NCI-H748 treated with DMSO at 0.1 percent for 48 hours (cell line): ENCODE measurements at regions not wholly inside any gene's neighbourhood (a gene's known extent, or its start where the extent isn't known, plus 50 kb on each side); places are given as distances from the start of the nearest gene placed in this dataset.

Source experiments
- DNase-seq: peaks from one replicate; lab custom pipeline; 2025; lab: John Stamatoyannopoulos, UW

DNA sequence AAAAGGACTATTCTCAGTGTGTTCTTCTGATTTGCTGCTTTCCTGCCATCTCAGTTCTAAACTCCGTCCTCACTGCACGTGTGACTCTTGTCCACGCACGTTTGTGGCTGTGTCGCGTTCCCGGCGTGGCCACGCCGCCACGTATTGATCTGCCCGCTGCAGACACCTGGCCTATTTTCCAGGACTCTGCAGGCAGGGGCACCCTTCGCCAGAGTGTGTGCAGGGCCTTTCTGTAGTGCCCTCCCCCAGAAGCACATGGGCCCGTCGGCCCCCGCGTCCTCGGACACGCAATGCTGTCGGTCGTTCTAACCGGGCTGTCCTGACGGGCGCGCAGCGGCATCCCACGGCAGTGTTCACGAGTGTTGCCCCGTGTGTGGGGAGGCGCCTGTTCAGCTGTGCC, 87.6 kb downstream of the YTHDF1 start:
- no peak for DNase-seq

DNA sequence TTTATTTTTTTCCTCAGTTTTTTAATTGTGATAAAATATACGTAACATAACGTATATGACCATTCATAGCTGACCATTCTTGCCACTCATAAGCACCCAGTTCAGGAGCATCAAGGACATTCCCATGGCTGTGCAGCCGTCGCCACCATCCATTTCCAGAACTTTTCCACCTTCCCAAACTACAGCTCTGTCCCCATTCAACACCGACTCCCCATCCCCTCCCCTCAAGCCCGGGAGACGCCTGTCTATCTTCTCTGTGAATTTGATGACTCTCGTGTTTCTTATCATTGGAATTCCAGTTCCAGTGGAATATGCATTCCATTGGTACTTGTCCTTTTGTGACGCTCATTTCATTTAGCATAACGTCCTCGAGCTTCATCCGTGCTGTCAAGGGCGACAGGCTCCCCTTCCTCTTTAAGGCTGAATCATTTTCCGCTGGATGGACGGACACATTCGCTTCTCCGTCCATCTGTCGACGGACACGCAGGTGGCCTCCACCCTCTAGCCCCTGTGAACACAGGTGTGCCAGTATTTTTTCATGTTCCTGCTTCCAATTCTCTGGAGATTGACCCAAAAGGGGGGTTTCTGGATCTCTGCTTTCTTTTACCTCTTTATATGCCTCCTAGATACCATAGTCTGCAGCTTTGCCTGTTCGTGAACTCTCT, 88.1 kb downstream of the YTHDF1 start:
- DNase-seq, result no peak

DNA sequence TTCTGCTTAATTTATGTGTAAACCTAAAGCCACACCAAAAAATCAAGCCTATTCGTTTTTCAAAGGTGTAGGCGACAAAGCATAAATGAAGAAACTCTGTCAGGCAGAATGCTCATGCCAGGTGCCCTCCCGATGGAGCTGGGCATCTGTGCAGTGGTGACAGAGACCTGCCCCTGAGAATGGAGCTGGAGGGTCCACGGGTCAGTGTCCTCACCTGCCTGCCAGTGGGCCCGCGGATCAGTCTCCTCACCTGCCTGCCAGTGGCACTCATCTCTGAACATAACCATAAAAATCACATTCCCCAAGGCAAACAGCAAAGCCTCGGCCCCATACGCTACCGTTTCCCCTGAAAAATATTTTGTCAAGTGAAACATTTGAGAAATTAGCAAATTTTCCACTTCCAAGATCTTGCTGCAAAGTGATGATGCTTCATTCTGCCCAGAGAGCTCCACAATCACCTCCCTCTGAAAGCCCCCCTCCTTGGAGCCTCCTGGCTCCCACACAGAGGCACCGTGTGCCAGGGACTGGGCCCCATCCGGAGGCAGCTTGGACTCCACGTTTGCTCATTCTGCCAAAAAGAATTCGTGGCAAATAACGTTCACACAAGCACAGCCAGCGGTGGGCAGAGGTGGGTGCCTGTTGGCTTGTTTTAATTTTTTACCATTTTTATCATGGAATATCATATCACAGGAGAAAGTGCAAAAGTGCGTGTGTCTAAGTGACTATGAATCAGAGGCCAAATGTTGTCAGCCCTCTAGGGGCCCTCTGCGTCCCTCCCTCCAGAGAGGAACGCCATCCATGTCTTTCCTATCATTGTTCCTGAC, 88.8 kb downstream of the YTHDF1 start:
- DNase-seq, result no peak

DNA sequence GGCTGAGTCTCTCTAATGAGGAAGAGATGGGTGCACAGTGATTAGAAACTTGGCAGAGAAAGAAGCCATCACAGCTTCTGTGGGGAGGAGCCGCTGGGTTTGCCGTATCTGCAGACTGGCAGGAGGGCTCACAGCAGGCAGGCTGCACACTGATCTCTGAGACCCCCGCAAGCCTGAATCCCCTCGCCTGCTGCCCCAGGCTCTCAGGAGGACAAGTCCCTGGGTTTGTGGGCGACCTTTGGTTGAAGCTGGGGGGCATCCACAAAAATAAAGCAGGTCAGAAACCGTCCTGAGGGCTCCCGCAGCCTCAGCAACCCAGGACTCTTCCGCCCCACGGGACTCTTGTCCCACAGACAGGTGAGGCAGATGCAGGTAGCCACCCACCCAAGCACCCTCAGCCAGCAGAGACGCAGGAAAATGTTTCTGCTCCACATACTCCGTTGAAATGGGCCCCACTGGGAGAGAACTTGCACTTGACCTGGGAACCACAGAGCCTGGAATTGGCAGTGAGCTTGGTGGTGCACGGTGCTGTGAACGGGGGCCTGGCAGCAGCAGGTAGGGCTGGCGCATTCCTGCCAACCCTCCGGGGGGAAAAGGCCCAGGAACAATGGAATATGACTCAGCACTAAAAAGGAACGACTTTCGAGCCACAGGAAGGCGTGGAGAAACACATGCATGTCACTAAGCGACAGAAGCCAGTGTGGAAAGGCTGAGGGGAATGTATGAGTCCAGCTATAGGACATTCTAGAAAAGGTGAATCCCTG, 89.9 kb downstream of the YTHDF1 start:
- no peak for DNase-seq

DNA sequence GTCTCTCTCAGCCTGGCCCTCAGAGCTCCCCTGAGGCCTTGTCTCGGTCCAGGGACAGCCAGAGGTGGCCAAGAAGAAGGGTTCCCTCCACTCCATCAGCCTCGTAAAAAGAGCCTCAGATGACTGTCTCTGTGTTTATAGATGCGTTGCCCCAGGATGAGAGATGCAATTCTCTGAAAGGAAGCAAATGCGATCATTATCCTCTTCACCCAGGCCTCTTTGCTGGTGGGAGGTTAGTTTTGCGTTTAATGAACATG, 90.4 kb downstream of the YTHDF1 start:
- DNase-seq, result no peak

DNA sequence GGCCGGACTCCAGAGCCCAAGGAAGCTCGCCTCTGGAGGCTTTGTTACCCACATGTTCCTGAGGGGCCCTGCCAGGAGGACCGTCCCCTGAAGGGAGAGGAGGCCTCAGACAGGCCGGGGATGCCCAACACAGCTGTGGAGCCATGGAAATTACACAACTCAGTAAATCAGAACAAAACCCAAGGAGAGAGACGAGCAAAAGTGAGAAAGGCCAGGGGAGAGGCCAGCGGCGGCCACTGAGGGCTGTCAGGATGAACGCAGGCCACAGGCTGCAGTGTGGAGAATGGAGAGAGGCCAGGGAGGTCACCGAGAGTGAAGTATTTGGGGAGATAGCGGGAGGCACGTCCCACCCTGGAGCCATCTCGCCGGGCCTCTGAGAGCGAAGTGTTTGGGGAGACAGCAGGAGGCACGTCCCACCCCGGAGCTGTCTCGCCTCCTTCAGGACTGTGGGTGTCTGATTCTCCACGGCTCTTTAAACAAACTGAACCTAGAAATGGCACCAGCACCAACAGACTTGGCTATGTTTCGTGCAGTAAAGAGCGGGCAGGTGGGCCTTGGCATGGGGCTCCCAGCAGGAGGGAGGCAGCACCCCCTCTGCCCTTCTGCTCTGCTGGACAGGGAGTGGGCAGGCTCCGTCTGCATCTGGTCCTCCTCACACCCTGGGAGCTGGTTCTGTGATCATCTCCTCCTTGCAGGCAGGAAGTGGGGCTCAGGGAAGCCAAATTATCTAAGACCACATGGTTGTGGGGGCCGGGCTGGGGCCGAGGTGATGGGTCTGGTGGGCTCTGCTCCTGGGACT, 91.0 kb downstream of the YTHDF1 start:
- DNase-seq, result no peak

DNA sequence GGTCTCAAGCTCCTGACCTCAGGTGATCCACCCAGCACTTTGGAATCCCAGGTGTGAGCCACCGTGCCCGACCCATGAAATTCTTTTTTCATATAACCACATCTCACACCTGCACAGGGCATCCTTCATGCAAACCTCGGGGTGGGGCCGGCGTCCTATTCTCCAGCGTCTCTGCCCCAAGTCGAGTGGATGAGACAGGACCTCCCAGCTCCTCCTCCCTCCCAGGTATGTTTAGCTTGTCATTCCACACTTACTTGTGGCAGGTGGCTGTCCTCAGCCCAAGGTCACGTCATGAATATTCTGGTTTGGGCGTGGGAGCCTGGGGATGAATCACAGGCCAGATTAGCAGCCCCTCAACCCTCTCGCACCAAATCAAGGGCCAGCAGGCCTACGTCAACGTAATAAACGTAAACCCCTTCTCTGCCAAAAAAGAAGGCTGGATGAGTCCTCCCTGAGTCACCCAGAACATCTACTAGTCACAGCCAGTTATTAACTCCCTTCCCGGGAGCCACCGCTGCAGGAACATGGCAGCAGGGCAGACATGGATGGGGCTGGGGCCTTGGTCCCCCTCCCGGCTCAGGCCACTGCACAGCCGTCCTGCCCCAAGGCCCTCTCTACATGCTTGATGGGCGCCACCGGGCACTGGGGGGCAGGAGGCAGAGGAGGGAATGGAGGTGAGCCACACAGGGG, 91.7 kb downstream of the YTHDF1 start:
- DNase-seq, result no peak

DNA sequence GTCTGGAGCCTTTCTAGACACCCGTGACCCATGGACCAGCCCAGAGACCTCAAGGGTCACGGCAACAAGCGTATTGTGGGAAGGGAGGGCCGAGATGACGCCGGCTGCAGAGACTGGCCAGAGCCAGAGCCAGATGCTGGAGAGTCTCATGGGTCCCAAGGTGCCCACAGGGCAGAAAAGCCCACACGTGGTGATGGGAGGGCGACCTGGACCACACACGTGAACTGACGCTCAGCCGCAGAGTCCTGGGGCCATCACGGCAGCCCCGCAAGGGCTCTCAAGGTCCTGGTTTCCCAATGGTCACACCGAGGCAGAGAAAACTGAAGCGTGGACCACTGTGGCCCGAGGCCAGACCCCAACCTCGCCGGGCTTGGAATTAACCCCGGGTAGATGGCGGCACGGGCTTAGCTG, 92.6 kb downstream of the YTHDF1 start:
- no peak for DNase-seq

DNA sequence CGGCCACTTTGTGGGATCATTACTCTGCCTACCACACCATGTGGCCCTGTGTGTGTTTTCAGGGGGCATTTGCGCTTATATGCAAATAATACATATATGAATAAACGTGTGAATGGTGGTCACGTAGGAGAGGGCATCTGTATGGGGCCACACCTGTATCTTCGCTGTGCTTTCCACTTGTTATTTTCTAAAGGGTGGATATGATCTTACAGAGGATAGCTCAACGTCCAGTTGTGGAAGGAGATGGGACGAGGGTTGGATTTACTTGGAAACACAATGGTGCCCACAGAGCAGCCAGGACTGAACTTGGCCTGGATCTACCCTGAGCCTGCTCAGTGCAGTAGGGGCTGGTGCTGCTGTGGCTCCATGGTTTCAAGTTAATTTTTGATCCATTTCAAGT, 93.3 kb downstream of the YTHDF1 start:
- DNase-seq, result no peak

DNA sequence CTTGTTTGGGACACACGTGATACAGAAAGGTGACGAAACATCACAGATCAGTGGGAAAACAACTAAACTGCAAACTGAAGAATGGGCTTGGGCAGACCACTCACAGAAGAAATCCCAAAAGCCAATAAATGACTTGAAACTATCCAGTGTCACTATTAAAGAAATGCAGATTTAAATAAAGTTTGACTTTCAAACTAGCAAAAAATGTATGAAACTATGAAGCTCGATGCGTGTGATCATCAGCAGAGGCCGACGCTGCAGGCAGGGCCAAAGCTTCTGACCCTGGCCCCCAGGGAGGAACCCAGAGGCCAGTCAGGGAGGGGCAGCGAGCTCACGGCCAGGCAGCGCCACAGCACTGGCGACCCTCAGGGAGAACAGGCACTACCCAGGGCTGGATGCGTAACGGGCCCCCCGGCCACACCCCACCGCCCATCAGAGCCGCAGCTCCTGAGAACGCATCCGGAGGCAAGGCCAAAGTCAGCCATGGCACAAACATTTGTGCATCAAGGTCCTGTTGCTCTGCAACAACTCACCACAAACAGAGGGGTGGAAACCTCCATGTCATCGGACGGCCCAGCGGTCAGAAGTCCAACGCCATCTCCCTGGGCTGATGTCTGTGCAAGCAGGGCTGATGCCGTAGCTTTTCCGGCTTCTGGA, 94.1 kb downstream of the YTHDF1 start:
- DNase-seq, result no peak

DNA sequence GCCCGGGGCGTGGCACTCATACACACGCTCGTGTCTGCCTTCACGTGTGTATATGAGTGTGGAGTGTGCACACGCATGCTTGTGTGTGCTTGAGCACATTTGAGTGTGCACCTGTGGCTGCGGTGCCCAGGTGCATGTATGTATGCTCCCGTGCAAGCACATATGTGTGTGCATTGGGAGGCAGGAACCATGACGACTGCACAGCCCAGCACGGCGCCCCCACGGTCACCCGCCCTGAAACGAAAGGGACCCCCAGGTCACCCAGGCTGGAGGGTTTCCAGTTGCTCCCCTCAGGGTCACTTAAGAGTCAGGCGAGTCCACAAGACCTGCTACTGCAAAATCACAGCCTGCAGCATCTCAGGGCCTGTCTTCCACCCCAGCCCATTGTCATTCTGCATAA, 94.7 kb downstream of the YTHDF1 start:
- DNase-seq, result no peak

DNA sequence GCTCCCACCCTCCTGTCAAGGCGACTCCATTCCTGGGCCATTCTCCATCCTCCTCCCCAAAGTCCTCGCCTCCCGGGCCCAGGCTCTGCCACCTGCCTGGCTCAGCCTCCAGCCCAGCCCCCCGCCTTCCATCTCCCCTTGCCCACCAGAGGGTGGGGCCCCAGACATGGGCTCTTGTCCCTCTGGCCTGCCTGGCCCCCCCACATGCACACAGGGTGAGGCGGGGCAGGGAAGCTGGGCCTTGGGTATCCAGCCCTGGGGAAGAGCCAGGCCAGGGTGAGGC, 95.2 kb downstream of the YTHDF1 start:
- DNase-seq, result no peak

DNA sequence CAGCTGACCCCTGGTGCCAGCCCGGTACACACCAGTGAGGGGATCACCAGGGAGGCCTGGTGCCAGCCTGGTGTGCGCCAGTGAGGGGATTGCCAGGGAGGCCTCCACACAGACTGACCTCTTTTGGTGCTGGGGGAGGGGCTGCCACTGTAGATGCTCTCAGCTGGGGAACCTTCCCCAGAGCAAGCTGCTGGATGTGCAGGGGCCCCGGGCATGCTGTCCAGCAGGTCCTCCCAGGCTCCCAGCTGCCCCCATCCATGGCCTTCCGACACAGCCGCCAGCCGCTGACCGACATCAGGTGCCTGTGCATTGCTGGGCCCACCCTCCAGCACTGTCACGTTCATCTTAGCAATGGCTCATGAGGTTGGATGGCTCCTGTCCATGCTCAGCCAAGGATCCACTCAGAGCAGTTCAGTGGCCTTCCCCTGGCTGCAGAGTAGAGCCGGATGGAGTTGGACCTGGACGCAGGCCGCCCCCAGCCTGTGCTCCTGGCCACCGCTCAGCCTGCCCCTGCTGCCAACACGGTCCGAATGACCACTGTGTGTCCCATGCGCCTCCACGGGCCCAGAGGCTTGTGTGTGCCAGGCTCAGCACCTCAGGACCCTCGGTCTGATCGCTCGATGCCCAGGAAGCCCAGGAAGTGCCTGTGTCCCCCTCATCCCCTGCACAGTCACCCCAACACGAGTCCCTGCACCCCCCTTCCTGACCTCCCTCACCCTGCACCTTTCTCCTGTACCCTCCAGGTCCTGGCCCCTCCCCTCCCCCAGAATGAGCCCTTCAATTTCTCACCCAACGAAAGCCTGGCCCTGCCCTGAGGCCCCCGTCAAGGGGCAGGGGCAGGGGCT, 95.7 kb downstream of the YTHDF1 start:
- no peak for DNase-seq

DNA sequence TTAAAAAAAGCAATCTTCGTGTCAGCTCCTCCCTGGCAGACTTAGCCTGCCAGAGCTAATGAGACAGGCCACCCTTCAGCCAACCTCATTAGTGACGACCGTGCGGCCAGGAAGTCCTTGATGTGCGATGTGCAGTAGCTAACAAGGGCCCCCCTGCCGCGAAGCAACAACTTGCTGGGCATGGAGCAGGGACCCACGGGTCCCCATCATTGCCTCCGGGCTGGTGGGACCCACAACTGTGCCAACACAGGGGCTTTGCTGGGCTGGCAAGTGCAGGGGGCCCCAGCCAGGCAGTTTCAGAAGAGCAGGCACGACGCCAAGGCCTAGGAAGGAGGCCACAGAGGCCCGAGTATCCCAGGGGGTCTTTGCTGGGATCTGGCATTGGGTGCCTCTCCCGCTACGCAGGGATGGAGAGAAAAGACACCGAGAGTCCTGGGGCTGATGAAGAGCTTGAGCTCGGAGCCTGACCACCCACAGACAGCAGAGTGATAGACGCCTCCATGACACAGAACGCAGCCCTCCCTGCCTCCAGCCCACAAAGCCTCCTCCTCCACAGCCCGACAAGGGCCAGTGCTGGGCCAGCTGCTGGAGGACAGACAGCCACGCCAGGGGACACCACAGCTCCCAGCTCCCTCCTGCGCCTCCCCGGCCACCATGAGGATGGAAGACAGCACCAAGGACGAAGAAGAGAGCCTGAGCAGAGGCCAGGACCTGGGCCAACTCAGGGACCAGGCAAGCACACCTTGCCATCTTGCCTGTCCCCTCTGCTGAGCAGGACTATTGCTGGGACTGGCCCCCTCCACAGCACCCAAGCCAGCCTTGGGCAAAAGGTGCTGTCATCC, 96.6 kb downstream of the YTHDF1 start:
- no peak for DNase-seq

DNA sequence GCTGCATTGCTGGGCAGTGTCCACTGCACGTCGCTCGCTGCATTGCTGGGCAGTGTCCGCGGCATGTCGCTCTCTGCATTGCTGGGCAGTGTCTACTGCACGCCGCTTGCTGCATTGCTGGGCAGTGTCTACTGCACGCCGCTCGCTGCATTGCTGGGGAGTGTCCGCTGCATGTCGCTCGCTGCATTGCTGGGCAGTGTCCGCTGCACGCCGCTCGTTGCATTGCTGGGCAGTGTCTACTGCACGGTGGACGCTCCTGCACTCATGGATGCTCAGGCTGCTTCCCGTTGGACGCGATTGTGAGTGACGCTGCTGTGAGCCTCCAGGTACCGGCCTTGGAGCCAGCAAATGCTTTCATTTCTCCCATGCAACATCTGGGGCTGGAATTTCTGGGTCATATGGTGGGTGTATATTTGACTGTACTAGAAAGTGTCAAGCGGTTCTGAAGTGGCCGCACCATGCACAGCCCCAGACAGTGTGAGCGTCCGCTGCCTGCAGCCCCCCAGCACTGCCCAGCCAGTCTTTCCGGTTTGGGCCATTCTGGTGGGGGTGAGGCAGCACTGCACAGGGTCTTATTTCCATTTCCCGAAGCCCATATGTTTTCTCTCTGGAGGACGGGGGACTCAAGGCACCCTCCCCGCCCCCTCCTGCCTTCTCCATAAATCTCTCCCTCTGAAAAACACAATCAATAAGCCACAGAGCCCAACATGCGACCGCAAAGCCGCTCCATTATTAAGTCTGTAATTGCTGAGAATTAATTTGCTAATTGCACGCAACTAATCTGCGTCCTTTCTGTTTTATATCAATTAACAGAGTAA, 97.4 kb downstream of the YTHDF1 start:
- DNase-seq, result no peak

DNA sequence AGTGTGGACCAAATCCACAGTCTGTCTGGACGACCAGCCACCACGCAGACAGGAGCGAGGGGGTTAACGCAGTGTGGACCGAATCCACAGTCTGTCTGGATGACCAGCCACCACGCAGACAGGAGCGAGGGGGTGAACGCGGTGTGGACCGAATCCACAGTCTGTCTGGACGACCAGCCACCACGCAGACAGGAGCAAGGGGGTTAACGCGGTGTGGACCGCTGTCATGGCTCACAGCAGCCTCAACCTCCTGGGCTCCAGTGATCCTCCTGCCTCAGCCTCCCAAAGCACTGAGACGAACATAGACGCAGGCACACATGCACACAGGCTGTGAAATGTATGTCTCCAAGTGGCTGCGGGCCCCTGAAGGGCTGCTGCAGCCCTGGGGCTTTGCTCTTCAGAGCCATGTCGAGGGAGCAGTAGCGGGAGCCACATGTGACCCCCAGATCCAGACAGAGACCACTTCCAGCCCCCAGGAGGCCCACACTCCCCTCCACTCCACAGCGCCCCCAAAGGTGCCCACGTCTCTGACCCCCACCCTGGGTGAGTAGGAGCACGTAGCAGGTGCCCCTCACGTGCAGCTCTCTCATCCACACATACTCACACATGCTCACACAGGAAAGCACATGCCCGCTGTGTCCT, 98.1 kb downstream of the YTHDF1 start:
- no peak for DNase-seq

DNA sequence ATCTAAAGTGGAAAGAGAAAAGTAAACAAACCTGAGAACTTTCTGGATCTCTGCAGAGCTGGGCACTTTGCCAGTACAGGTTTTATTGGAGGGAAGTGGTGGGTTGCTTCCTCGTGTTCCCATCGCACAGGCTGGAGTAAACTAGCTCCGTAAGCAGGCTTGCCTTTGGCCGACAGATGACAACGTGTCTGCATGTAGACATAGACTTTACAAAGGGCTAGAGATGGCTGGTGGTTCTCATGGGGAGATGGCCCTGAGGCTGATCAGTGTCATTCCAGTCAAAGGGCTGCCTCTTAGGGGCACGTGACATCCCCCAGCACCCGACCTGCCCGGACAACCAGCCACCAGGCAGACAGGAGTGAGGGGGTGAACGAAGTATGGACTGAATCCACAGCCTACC, 98.8 kb downstream of the YTHDF1 start:
- no peak for DNase-seq

DNA sequence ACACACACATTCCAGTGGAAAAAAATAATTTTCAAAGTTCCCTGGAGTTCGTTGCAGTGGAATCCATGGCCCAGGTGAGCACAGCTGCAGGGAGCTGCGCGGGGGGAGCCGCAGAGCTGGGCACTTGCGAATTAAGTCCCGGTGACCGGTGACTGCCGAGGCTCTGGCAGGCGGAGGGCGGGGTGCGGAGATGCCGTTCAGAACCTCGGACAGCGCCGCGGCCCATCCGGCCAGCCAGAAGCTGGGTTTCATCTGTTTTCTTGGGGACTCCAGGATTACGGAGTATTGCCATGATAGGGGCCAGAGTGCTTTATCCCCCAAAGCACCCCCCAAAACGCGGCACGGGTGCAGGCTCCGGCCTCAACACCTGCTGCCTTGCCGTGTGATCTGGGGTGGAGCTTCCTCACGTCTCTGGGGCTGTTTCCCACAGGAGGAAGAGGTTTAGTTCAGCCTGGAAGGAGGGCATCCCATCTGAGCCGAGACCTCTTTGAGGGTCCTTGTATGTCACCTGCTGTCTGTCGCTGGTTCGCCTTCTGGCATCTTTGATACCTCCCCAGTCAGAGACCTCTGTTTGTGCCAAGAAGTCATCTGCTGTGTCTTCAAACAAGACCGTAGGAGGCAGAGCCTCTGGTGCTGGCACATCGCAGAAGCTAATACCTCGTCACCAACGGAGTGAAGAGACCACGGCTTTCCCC, 99.4 kb downstream of the YTHDF1 start:
- DNase-seq, result no peak
